GM12892 (cell line): ENCODE measurements at regions not wholly inside any gene's neighbourhood (a gene's known extent, or its start where the extent isn't known, plus 50 kb on each side); places are given as distances from the start of the nearest gene placed in this dataset.

Source experiments
- POLR2A ChIP-seq: IDR thresholded peaks from 2 replicates; pipeline ENCODE4 v1.6.1; 2011; ENCODE audit warnings: low read depth, low read length, control low read depth
- POLR2AphosphoS5 ChIP-seq: IDR thresholded peaks from 2 replicates; pipeline ENCODE4 v1.6.1; 2011; ENCODE audit warnings: low read depth, low read length, control low read depth
- TAF1 ChIP-seq: IDR thresholded peaks from 2 replicates; pipeline ENCODE4 v1.6.1; 2011; ENCODE audit warnings: low read depth, mild to moderate bottlenecking, control low read depth, low read length, borderline replicate concordance

- TF ChIP-seq POLR2AphosphoS5 (no peak), POLR2A (no peak), TAF1 (no peak)
Observed at GRCh38 chrX:65203545-65203944, 227.3 kb upstream of the ZC4H2 start.
